Retinal pigment epithelial cell (primary cell): ENCODE measurements at regions not wholly inside any gene's neighbourhood (a gene's known extent, or its start where the extent isn't known, plus 50 kb on each side); places are given as distances from the start of the nearest gene placed in this dataset.

ENCODE experiments used
- DNase-seq: peaks from one replicate; pipeline ENCODE4 v3.0.0-alpha.2; 2010; ENCODE audit warnings: low read depth
- H3K4me3 ChIP-seq: 2 replicates; pipeline ENCODE4 v1.5.1; 2011; ENCODE audit warnings: mild to moderate bottlenecking, low read length, control low read depth, moderate library complexity
- CTCF ChIP-seq: conservative IDR thresholded peaks from 2 replicates; pipeline ENCODE4 v1.5.1; 2011; ENCODE audit warnings: low read depth, low read length, control low read depth, inconsistent platforms

- DNase-seq: no peak
These were observed 291.0 kb downstream of the BRD1 start for GRCh38 chr22:49536571-49537131.

GRCh38 chr22:49535527-49536125 lies 292.0 kb downstream of the BRD1 start:
- DNase-seq: no peak
- H3K4me3 ChIP-seq: no peak overlapping the region
- TF ChIP-seq CTCF: no peak

More at GRCh38 chr22:49536571-49537131, 291.0 kb downstream of the BRD1 start:
- no peak for TF ChIP-seq CTCF
- H3K4me3 ChIP-seq: no peak overlapping the region

- no peak for DNase-seq
- no peak overlapping the region for H3K4me3 ChIP-seq
- TF ChIP-seq CTCF: no peak
These were observed 292.5 kb downstream of the BRD1 start for GRCh38 chr22:49535126-49535525.

- no peak for TF ChIP-seq CTCF
- no peak overlapping the region for H3K4me3 ChIP-seq
- DNase-seq: no peak
These were observed 293.3 kb downstream of the BRD1 start for GRCh38 chr22:49534386-49534785.

GRCh38 chr22:49533886-49534285 lies 293.8 kb downstream of the BRD1 start:
- no peak for TF ChIP-seq CTCF
- no peak for DNase-seq
- no peak overlapping the region for H3K4me3 ChIP-seq

GRCh38 chr22:49532869-49533802 lies 294.5 kb downstream of the BRD1 start:
- H3K4me3 ChIP-seq: no peak overlapping the region
- TF ChIP-seq CTCF: no peak
- DNase-seq: no peak
